ENCODE measurements at regions not wholly inside any gene's neighbourhood (a gene's known extent, or its start where the extent isn't known, plus 50 kb on each side); places are given as distances from the start of the nearest gene placed in this dataset.

- Histone ChIP-seq H3K4me3 (no peak overlapping the region), H3K27me3 (ENCODE audit: low read depth) (no peaks in the 10 kb centered on the region), H3K9me3 (no peaks in the 10 kb centered on the region), H3K27ac (no peak overlapping the region), H3K36me3 (no peaks in the 10 kb centered on the region), H3K4me1 (no peaks in the 10 kb centered on the region)
- no peak for ATAC-seq
- intact Hi-C loops (cut with DNase I) = no loop called here
- no peak for DNase-seq
- no peak for TF ChIP-seq CTCF (IDR thresholded peaks at IDR 0.05)
Observed at GRCh38 chr10:56142092-56142728, 218.8 kb downstream of the ZWINT start.

GRCh38 chr10:56139405-56139804 is 221.7 kb downstream of the ZWINT start:
- no peak for TF ChIP-seq CTCF (IDR thresholded peaks at IDR 0.05)
- Histone ChIP-seq H3K4me1 (no peaks in the 10 kb centered on the region), H3K27ac (no peak overlapping the region), H3K36me3 (no peaks in the 10 kb centered on the region), H3K4me3 (no peak overlapping the region), H3K27me3 (ENCODE audit: low read depth) (no peaks in the 10 kb centered on the region), H3K9me3 (no peaks in the 10 kb centered on the region)
- no peak for DNase-seq
- no peak for ATAC-seq
- intact Hi-C loops (cut with DNase I) = no loop called here

- ATAC-seq = no peak
- Histone ChIP-seq H3K36me3 (no peaks in the 10 kb centered on the region), H3K9me3 (no peaks in the 10 kb centered on the region), H3K4me1 (no peaks in the 10 kb centered on the region), H3K27ac (no peak overlapping the region), H3K4me3 (no peak overlapping the region), H3K27me3 (ENCODE audit: low read depth) (no peaks in the 10 kb centered on the region)
- intact Hi-C loops (cut with DNase I) = no loop called here
- TF ChIP-seq CTCF (IDR thresholded peaks at IDR 0.05) = no peak
- DNase-seq = no peak
Observed at GRCh38 chr10:56135828-56136227, 225.2 kb downstream of the ZWINT start.

- H3K36me3 ChIP-seq = no peaks in the 10 kb centered on the region
- intact Hi-C loops (cut with DNase I) = no loop called here
- no peak for TF ChIP-seq CTCF (IDR thresholded peaks at IDR 0.05)
- H3K4me1 ChIP-seq = no peaks in the 10 kb centered on the region
- no peak overlapping the region for H3K27ac ChIP-seq
- ATAC-seq (no peak), DNase-seq (no peak)
- no peaks in the 10 kb centered on the region for H3K27me3 ChIP-seq (ENCODE audit: low read depth)
- no peak overlapping the region for H3K4me3 ChIP-seq
- no peaks in the 10 kb centered on the region for H3K9me3 ChIP-seq
Observed at GRCh38 chr10:56123247-56123646, 237.8 kb downstream of the ZWINT start.

GRCh38 chr10:56116684-56117083 is 244.4 kb downstream of the ZWINT start:
- no peak for TF ChIP-seq CTCF (IDR thresholded peaks at IDR 0.05)
- intact Hi-C loops (cut with DNase I) = no loop called here

More at GRCh38 chr10:56116684-56117083, 244.4 kb downstream of the ZWINT start:
- H3K27ac ChIP-seq = no peak overlapping the region
- H3K4me3 ChIP-seq = no peak overlapping the region
- DNase-seq (no peak), ATAC-seq (no peak)
- H3K27me3 ChIP-seq (ENCODE audit: low read depth) = no peaks in the 10 kb centered on the region
- no peaks in the 10 kb centered on the region for H3K36me3 ChIP-seq
- H3K4me1 ChIP-seq = no peaks in the 10 kb centered on the region
- no peaks in the 10 kb centered on the region for H3K9me3 ChIP-seq

Data from lower lobe of right lung (tissue), 2 donors.